ENCODE measurements at regions not wholly inside any gene's neighbourhood (a gene's known extent, or its start where the extent isn't known, plus 50 kb on each side); places are given as distances from the start of the nearest gene placed in this dataset.

GRCh38 chr4:171759274-171759673, 53.9 kb upstream of the GALNTL6 start:
- DNase-seq, result no peak

- DNase-seq, result no peak
These were observed 61.7 kb upstream of the GALNTL6 start for GRCh38 chr4:171751538-171751937.

- no peak for DNase-seq
These were observed 66.8 kb upstream of the GALNTL6 start for GRCh38 chr4:171746418-171746817.

GRCh38 chr4:171742436-171742835, 70.8 kb upstream of the GALNTL6 start:
- no peak for DNase-seq

- DNase-seq, result no peak
These were observed 86.0 kb upstream of the GALNTL6 start for GRCh38 chr4:171727185-171727584.

- no peak for DNase-seq
These were observed 91.3 kb upstream of the GALNTL6 start for GRCh38 chr4:171721937-171722336.

GRCh38 chr4:171719691-171720090, 93.5 kb upstream of the GALNTL6 start:
- no peak for DNase-seq

GRCh38 chr4:171718665-171719064, 94.5 kb upstream of the GALNTL6 start:
- DNase-seq, result no peak

GRCh38 chr4:171718069-171718468, 95.1 kb upstream of the GALNTL6 start:
- DNase-seq, result no peak

- DNase-seq, result no peak
These were observed 95.9 kb upstream of the GALNTL6 start for GRCh38 chr4:171717231-171717741.

GRCh38 chr4:171715973-171716372, 97.2 kb upstream of the GALNTL6 start:
- no peak for DNase-seq

- DNase-seq, result no peak
These were observed 98.3 kb upstream of the GALNTL6 start for GRCh38 chr4:171714791-171715454.

- no peak for DNase-seq
These were observed 102.5 kb upstream of the GALNTL6 start for GRCh38 chr4:171710743-171711142.

- peak; percentile 17 for DNase-seq
These were observed 136.5 kb upstream of the GALNTL6 start for GRCh38 chr4:171676555-171677215.

- DNase-seq, result no peak
These were observed 138.4 kb upstream of the GALNTL6 start for GRCh38 chr4:171674781-171675180.

- DNase-seq, result no peak
These were observed 144.8 kb upstream of the GALNTL6 start for GRCh38 chr4:171668403-171668802.

- no peak for DNase-seq
These were observed 145.3 kb upstream of the GALNTL6 start for GRCh38 chr4:171667906-171668305.

GRCh38 chr4:171651071-171651470, 162.1 kb upstream of the GALNTL6 start:
- no peak for DNase-seq

GRCh38 chr4:171650543-171650942, 162.7 kb upstream of the GALNTL6 start:
- DNase-seq, result no peak

GRCh38 chr4:171648926-171649325, 164.3 kb upstream of the GALNTL6 start:
- DNase-seq, result no peak

- no peak for DNase-seq
These were observed 166.2 kb upstream of the GALNTL6 start for GRCh38 chr4:171646984-171647383.

GRCh38 chr4:171644430-171645057, 168.7 kb upstream of the GALNTL6 start:
- DNase-seq, result no peak

- no peak for DNase-seq
These were observed 173.7 kb upstream of the GALNTL6 start for GRCh38 chr4:171639540-171639939.

Data from left kidney (tissue), 1 donor.